ENCODE measurements at regions not wholly inside any gene's neighbourhood (a gene's known extent, or its start where the extent isn't known, plus 50 kb on each side); places are given as distances from the start of the nearest gene placed in this dataset.

GRCh38 chr1:232454227-232454886 lies 175.6 kb downstream of the SIPA1L2 start:
- no peaks in the 10 kb centered on the region for H3K9me3 ChIP-seq (ENCODE audit: control insufficient read depth, insufficient read depth, low read length)
- no peaks in the 10 kb centered on the region for H3K9me2 ChIP-seq (replicated peaks; ENCODE audit: control insufficient read depth, low read length)
- no peak overlapping the region for H3K4me3 ChIP-seq (ENCODE audit: low read length)
- H3F3A ChIP-seq (ENCODE audit: control insufficient read depth, insufficient read depth): no peaks in the 10 kb centered on the region
- no peaks in the 10 kb centered on the region for H3K27me3 ChIP-seq (ENCODE audit: control insufficient read depth, low read length)
- H4K20me1 ChIP-seq (ENCODE audit: control insufficient read depth, insufficient read depth, low read depth, low read length): no peaks in the 10 kb centered on the region
- H3K4me1 ChIP-seq (ENCODE audit: control insufficient read depth, low read length): no peaks in the 10 kb centered on the region
- no peak overlapping the region for H3K4me2 ChIP-seq (ENCODE audit: low read length)
- no peaks in the 10 kb centered on the region for H3K79me2 ChIP-seq (ENCODE audit: control insufficient read depth, low read length)
- no peaks in the 10 kb centered on the region for H3K36me3 ChIP-seq (ENCODE audit: control insufficient read depth, low read length)
- H3K27ac ChIP-seq (ENCODE audit: low read depth, low read length): no peak overlapping the region
- TF ChIP-seq EZH2phosphoT487 (IDR thresholded peaks at IDR 0.05; ENCODE audit: borderline replicate concordance, low read length): no peak
- TF ChIP-seq, protein P1, sequence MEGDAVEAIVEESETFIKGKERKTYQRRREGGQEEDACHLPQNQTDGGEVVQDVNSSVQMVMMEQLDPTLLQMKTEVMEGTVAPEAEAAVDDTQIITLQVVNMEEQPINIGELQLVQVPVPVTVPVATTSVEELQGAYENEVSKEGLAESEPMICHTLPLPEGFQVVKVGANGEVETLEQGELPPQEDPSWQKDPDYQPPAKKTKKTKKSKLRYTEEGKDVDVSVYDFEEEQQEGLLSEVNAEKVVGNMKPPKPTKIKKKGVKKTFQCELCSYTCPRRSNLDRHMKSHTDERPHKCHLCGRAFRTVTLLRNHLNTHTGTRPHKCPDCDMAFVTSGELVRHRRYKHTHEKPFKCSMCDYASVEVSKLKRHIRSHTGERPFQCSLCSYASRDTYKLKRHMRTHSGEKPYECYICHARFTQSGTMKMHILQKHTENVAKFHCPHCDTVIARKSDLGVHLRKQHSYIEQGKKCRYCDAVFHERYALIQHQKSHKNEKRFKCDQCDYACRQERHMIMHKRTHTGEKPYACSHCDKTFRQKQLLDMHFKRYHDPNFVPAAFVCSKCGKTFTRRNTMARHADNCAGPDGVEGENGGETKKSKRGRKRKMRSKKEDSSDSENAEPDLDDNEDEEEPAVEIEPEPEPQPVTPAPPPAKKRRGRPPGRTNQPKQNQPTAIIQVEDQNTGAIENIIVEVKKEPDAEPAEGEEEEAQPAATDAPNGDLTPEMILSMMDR (IDR thresholded peaks at IDR 0.05; ENCODE audit: low read depth, low read length, poor library complexity, severe bottlenecking): no peak

- H3K4me3 ChIP-seq (ENCODE audit: low read length): no peak overlapping the region
- no peaks in the 10 kb centered on the region for H3K79me2 ChIP-seq (ENCODE audit: control insufficient read depth, low read length)
- no peaks in the 10 kb centered on the region for H3K27me3 ChIP-seq (ENCODE audit: control insufficient read depth, low read length)
- H3K27ac ChIP-seq (ENCODE audit: low read depth, low read length): no peak overlapping the region
- no peaks in the 10 kb centered on the region for H3K9me3 ChIP-seq (ENCODE audit: control insufficient read depth, insufficient read depth, low read length)
- no peaks in the 10 kb centered on the region for H3K36me3 ChIP-seq (ENCODE audit: control insufficient read depth, low read length)
- no peaks in the 10 kb centered on the region for H3F3A ChIP-seq (ENCODE audit: control insufficient read depth, insufficient read depth)
- H3K9me2 ChIP-seq (replicated peaks; ENCODE audit: control insufficient read depth, low read length): no peaks in the 10 kb centered on the region
- H3K4me1 ChIP-seq (ENCODE audit: control insufficient read depth, low read length): no peaks in the 10 kb centered on the region
- no peaks in the 10 kb centered on the region for H4K20me1 ChIP-seq (ENCODE audit: control insufficient read depth, insufficient read depth, low read depth, low read length)
- no peak overlapping the region for H3K4me2 ChIP-seq (ENCODE audit: low read length)
- TF ChIP-seq, protein P1 (IDR thresholded peaks at IDR 0.05; ENCODE audit: low read depth, low read length, poor library complexity, severe bottlenecking): no peak
Measured at GRCh38 chr1:232452736-232453440, 177.0 kb downstream of the SIPA1L2 start.

- Histone ChIP-seq H3K9me2 (replicated peaks; ENCODE audit: control insufficient read depth, low read length) (no peaks in the 10 kb centered on the region), H3K27ac (ENCODE audit: low read depth, low read length) (no peak overlapping the region), H3K9me3 (ENCODE audit: control insufficient read depth, insufficient read depth, low read length) (no peaks in the 10 kb centered on the region), H3K4me3 (ENCODE audit: low read length) (no peak overlapping the region), H3F3A (ENCODE audit: control insufficient read depth, insufficient read depth) (no peaks in the 10 kb centered on the region), H3K4me1 (ENCODE audit: control insufficient read depth, low read length) (no peaks in the 10 kb centered on the region), H4K20me1 (ENCODE audit: control insufficient read depth, insufficient read depth, low read depth, low read length) (no peaks in the 10 kb centered on the region), H3K4me2 (ENCODE audit: low read length) (no peak overlapping the region), H3K36me3 (ENCODE audit: control insufficient read depth, low read length) (no peaks in the 10 kb centered on the region), H3K27me3 (ENCODE audit: control insufficient read depth, low read length) (no peaks in the 10 kb centered on the region), H3K79me2 (ENCODE audit: control insufficient read depth, low read length) (no peaks in the 10 kb centered on the region)
- TF ChIP-seq EZH2phosphoT487 (IDR thresholded peaks at IDR 0.05; ENCODE audit: borderline replicate concordance, low read length): no peak
- TF ChIP-seq, protein P1 (IDR thresholded peaks at IDR 0.05; ENCODE audit: low read depth, low read length, poor library complexity, severe bottlenecking): no peak
Measured at GRCh38 chr1:232452117-232452516, 177.8 kb downstream of the SIPA1L2 start.

Data from DOHH2 (cell line).